Activated CD4-positive, alpha-beta T cell treated with anti-CD3 and anti-CD28 coated beads, Interleukin-10, Interleukin-2, amounts not matched to agents 100 ng/mL and 50 ng/mL, durations not matched to agents 16 hours and 8 hours (primary cell): ENCODE measurements at regions not wholly inside any gene's neighbourhood (a gene's known extent, or its start where the extent isn't known, plus 50 kb on each side); places are given as distances from the start of the nearest gene placed in this dataset.
"Not testable (repeated sequence)": the region's sequence is repeated elsewhere in the genome, so short reads cannot be mapped to it uniquely, and the experiment has no call there.

Source experiments
- DNase-seq: peaks from one replicate; pipeline ENCODE4 v3.0.0-alpha.2; 2020

- no peak for DNase-seq
Measured at GRCh38 chr10:36759141-36759805, 366.1 kb upstream of the ANKRD30A start.

GRCh38 chr10:36748128-36748871 lies 377.1 kb upstream of the ANKRD30A start:
- DNase-seq, result no peak

- no peak for DNase-seq
Measured at GRCh38 chr10:36739884-36740445, 385.4 kb upstream of the ANKRD30A start.

GRCh38 chr10:36738738-36739431 lies 386.5 kb upstream of the ANKRD30A start:
- DNase-seq, result no peak

GRCh38 chr10:36736311-36736710 lies 389.1 kb upstream of the ANKRD30A start:
- DNase-seq, result no peak

GRCh38 chr10:36734590-36734989 lies 390.8 kb upstream of the ANKRD30A start:
- DNase-seq, result not testable (repeated sequence)

GRCh38 chr10:36730316-36730715 lies 395.1 kb upstream of the ANKRD30A start:
- no peak for DNase-seq

GRCh38 chr10:36728626-36729025 lies 396.8 kb upstream of the ANKRD30A start:
- no peak for DNase-seq

GRCh38 chr10:36725581-36726520 lies 399.5 kb upstream of the ANKRD30A start:
- no peak for DNase-seq

- DNase-seq, result no peak
Measured at GRCh38 chr10:36722777-36723176, 402.6 kb upstream of the ANKRD30A start.

- DNase-seq, result no peak
Measured at GRCh38 chr10:36721871-36722270, 403.5 kb upstream of the ANKRD30A start.

- no peak for DNase-seq
Measured at GRCh38 chr10:36720895-36721294, 404.5 kb upstream of the ANKRD30A start.

GRCh38 chr10:36717118-36717517 lies 408.3 kb upstream of the ANKRD30A start:
- no peak for DNase-seq

- no peak for DNase-seq
Measured at GRCh38 chr10:36716291-36716690, 409.1 kb upstream of the ANKRD30A start.

- no peak for DNase-seq
Measured at GRCh38 chr10:36712695-36713094, 412.7 kb upstream of the ANKRD30A start.

- no peak for DNase-seq
Measured at GRCh38 chr10:36711361-36711760, 414.0 kb upstream of the ANKRD30A start.

- no peak for DNase-seq
Measured at GRCh38 chr10:36704124-36704523, 421.3 kb upstream of the ANKRD30A start.

GRCh38 chr10:36703179-36703578 lies 422.2 kb upstream of the ANKRD30A start:
- no peak for DNase-seq

- DNase-seq, result no peak
Measured at GRCh38 chr10:36700123-36700522, 425.3 kb upstream of the ANKRD30A start.

- no peak for DNase-seq
Measured at GRCh38 chr10:36692759-36693158, 432.6 kb upstream of the ANKRD30A start.

- DNase-seq, result no peak
Measured at GRCh38 chr10:36688717-36689116, 436.7 kb upstream of the ANKRD30A start.

GRCh38 chr10:36683421-36683820 lies 442.0 kb upstream of the ANKRD30A start:
- no peak for DNase-seq
